ENCODE measurements at regions not wholly inside any gene's neighbourhood (a gene's known extent, or its start where the extent isn't known, plus 50 kb on each side); places are given as distances from the start of the nearest gene placed in this dataset.

DNA sequence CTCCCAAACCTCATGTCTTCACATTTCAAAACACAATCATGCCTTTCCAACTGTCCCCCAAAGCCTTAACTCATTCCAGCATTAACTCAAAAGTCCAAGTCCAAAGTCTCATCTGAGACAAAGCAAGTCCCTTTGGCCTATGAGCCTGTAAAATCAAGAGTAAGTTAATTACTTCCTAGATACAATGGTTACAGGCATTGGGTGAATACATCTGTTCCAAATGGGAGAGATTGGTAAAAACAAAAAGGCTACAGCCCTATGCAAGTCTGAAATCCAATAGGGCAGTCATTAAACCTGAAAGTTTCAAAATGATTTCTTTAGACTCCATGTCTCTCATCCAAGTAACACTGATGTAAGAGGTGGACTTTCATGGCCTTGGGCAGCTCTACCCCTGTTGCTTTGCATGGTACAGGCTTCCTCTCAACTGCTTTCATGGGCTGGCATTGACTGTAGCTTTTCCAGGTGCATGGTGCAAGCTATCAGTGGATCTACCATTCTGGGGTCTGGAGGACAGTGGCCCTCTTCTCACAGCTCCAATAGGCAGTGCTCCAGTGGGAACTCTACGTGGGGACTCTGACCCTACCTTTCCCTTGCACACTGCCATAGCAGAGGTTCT, 55.0 kb upstream of the PLSCR4 start:
- POLR2A ChIA-PET = no interaction called here
- Histone ChIP-seq H3K4me1 (ENCODE audit: insufficient read depth, low read length, poor library complexity, severe bottlenecking) (no peaks in the 10 kb centered on the region), H2AFZ (ENCODE audit: low read length) (no peak overlapping the region), H3K79me2 (ENCODE audit: insufficient read depth, low read depth, low read length) (no peaks in the 10 kb centered on the region), H3K9me3 (ENCODE audit: low read length) (no peaks in the 10 kb centered on the region), H3K4me2 (ENCODE audit: low read length) (no peak overlapping the region), H3K9me2 (ENCODE audit: insufficient read depth, low read length) (no peaks in the 10 kb centered on the region), H3K4me3 (ENCODE audit: low read depth, low read length, poor library complexity, severe bottlenecking) (no peak overlapping the region), H4K20me1 (ENCODE audit: insufficient read depth, low read length) (no peaks in the 10 kb centered on the region), H3K36me3 (ENCODE audit: insufficient read depth, low read length) (no peaks in the 10 kb centered on the region), H3K27ac (ENCODE audit: low read depth, low read length, poor library complexity, severe bottlenecking) (no peak overlapping the region)
- no TSS peak for BruUV-seq (replicated peaks)
- DNase-seq (ENCODE audit: low spot score) = no peak
- TF ChIP-seq, protein P1, sequence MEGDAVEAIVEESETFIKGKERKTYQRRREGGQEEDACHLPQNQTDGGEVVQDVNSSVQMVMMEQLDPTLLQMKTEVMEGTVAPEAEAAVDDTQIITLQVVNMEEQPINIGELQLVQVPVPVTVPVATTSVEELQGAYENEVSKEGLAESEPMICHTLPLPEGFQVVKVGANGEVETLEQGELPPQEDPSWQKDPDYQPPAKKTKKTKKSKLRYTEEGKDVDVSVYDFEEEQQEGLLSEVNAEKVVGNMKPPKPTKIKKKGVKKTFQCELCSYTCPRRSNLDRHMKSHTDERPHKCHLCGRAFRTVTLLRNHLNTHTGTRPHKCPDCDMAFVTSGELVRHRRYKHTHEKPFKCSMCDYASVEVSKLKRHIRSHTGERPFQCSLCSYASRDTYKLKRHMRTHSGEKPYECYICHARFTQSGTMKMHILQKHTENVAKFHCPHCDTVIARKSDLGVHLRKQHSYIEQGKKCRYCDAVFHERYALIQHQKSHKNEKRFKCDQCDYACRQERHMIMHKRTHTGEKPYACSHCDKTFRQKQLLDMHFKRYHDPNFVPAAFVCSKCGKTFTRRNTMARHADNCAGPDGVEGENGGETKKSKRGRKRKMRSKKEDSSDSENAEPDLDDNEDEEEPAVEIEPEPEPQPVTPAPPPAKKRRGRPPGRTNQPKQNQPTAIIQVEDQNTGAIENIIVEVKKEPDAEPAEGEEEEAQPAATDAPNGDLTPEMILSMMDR (conservative IDR thresholded peaks at IDR 0.05; ENCODE audit: low read length) = no peak
- no peak for TF ChIP-seq EZH2phosphoT487 (IDR thresholded peaks at IDR 0.05; ENCODE audit: borderline replicate concordance, low read depth, low read length)
- intact Hi-C loops (cut with micrococcal nuclease; ENCODE audit: unreplicated experiment) = no loop called here
- CTCF ChIA-PET (ENCODE audit: unreplicated experiment) = no interaction called here

DNA sequence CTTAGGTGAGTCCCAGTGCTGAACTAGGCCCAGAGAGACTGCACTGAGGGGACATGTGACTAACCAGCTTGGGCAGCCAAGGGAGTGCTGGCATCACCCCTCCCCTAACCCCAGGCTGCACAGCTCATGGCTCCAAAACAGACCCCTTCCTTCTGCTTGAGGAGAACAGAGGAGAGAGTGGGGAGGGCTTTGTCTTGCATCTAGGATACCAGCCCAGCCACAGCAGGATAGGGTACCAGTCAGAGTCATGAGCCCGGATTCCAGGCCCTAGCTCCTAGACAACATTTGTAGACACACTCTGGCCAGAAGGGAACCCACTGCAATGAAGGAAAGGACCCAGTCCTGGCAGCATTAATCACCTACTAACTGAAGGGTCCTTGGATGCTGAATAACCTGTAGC, 49.9 kb upstream of the PLSCR4 start:
- Histone ChIP-seq H2AFZ (ENCODE audit: low read length) (no peak overlapping the region), H3K9me2 (ENCODE audit: insufficient read depth, low read length) (no peaks in the 10 kb centered on the region), H3K36me3 (ENCODE audit: insufficient read depth, low read length) (no peaks in the 10 kb centered on the region), H3K4me1 (ENCODE audit: insufficient read depth, low read length, poor library complexity, severe bottlenecking) (no peaks in the 10 kb centered on the region), H3K27ac (ENCODE audit: low read depth, low read length, poor library complexity, severe bottlenecking) (no peak overlapping the region), H4K20me1 (ENCODE audit: insufficient read depth, low read length) (no peaks in the 10 kb centered on the region), H3K4me2 (ENCODE audit: low read length) (no peak overlapping the region), H3K4me3 (ENCODE audit: low read depth, low read length, poor library complexity, severe bottlenecking) (no peak overlapping the region), H3K9me3 (ENCODE audit: low read length) (no peaks in the 10 kb centered on the region), H3K79me2 (ENCODE audit: insufficient read depth, low read depth, low read length) (no peaks in the 10 kb centered on the region)
- intact Hi-C loops (cut with micrococcal nuclease; ENCODE audit: unreplicated experiment) = no loop called here
- DNase-seq (ENCODE audit: low spot score) = no peak
- TF ChIP-seq EZH2phosphoT487 (IDR thresholded peaks at IDR 0.05; ENCODE audit: borderline replicate concordance, low read depth, low read length) = no peak
- TF ChIP-seq, protein P1 (conservative IDR thresholded peaks at IDR 0.05; ENCODE audit: low read length) = no peak
- no TSS peak for BruUV-seq (replicated peaks)
- POLR2A ChIA-PET = no interaction called here
- CTCF ChIA-PET (ENCODE audit: unreplicated experiment) = no interaction called here
